Smooth muscle cell (in vitro differentiated cells): ENCODE measurements at regions not wholly inside any gene's neighbourhood (a gene's known extent, or its start where the extent isn't known, plus 50 kb on each side); places are given as distances from the start of the nearest gene placed in this dataset.

Source experiments
- DNase-seq: peaks from one replicate; lab custom pipeline; 2025; ENCODE audit not compliant: unreplicated experiment; lab: John Stamatoyannopoulos, UW
- H2AFZ ChIP-seq: fragments of 200-600 bp; sonication (generic); 2 replicates; pipeline ENCODE4 v1.6.0; 2016; ENCODE audit warnings: antibody characterized with exemption, low read depth, mild to moderate bottlenecking
- H3F3A ChIP-seq: fragments of 200-600 bp; sonication (generic); 2 replicates; pipeline ENCODE4 v1.6.0; 2017; ENCODE audit warnings: antibody characterized with exemption, low read depth
- H3K27ac ChIP-seq: fragments of 200-600 bp; sonication (generic); 2 replicates; pipeline ENCODE4 v1.5.1; 2016; ENCODE audit warnings: low read depth, mild to moderate bottlenecking
- H3K27me3 ChIP-seq: fragments of 200-600 bp; sonication (generic); 2 replicates; pipeline ENCODE4 v1.6.1; 2016; ENCODE audit warnings: low read depth, mild to moderate bottlenecking
- H3K36me3 ChIP-seq: fragments of 200-600 bp; sonication (generic); 2 replicates; pipeline ENCODE4 v1.5.1; 2016; ENCODE audit warnings: low read depth
- H3K4me1 ChIP-seq: fragments of 200-600 bp; sonication (generic); 2 replicates; pipeline ENCODE4 v1.5.1; 2016; ENCODE audit warnings: low read depth
- H3K4me2 ChIP-seq: fragments of 200-600 bp; sonication (generic); 2 replicates; pipeline ENCODE4 v1.6.0; 2016; ENCODE audit warnings: mild to moderate bottlenecking
- H3K4me3 ChIP-seq: fragments of 200-600 bp; sonication (generic); 2 replicates; pipeline ENCODE4 v1.5.1; 2016; ENCODE audit warnings: mild to moderate bottlenecking
- H3K79me2 ChIP-seq: fragments of 200-600 bp; sonication (generic); 2 replicates; pipeline ENCODE4 v1.6.0; 2016; ENCODE audit warnings: low read depth, mild to moderate bottlenecking
- H3K9ac ChIP-seq: fragments of 200-600 bp; sonication (generic); 2 replicates; pipeline ENCODE4 v1.6.0; 2016; ENCODE audit warnings: low read depth
- H3K9me3 ChIP-seq: fragments of 200-600 bp; sonication (generic); replicated peaks from 2 replicates; pipeline ENCODE4 v1.5.1; 2016; ENCODE audit warnings: low read depth
- H4K20me1 ChIP-seq: fragments of 200-600 bp; sonication (generic); 2 replicates; pipeline ENCODE4 v1.6.0; 2016; ENCODE audit warnings: low read depth
- WGBS: methylation state at CpG from one replicate; pipeline ENCODE4 v1.1.7; 2016; ENCODE audit warnings: low lambda C conversion rate; 5-methylcytosine and 5-hydroxymethylcytosine counted together
- TF ChIP-seq, protein P1 (sequence below): fragments of 200-600 bp; sonication (generic); IDR thresholded peaks from 2 replicates; pipeline ENCODE4 v1.5.1; 2017; ENCODE audit warnings: borderline replicate concordance, mild to moderate bottlenecking, antibody characterized with exemption; ENCODE audit not compliant: insufficient read depth, poor library complexity, severe bottlenecking

DNA sequence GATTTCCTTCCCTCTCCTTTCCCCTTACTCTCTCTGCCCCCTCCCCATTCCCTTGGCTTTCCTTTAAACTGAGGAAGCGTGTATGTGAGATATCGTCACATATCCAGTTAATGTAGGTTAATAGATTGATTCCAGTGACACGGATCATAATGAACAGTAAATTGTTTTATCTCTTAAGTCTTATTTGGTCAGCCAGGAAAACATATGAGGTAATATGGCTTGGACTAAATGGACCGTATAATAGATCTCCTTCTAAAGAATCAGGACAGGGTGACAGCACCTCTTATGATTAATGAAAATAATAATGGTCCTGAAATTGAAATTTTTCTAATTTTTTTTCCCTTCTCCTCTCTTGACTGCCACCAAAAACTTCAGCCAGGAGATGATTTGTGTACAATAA is 779.8 kb upstream of the NR2F2 start:
- no peaks in the 10 kb centered on the region for H3F3A ChIP-seq
- WGBS: 85% methylated on average over 4 of the region's 4 CpGs
- H3K27ac ChIP-seq: no peak overlapping the region
- H3K4me2 ChIP-seq: no peak overlapping the region
- H3K36me3 ChIP-seq: no peaks in the 10 kb centered on the region
- H3K4me1 ChIP-seq: no peaks in the 10 kb centered on the region
- no peaks in the 10 kb centered on the region for H3K79me2 ChIP-seq
- H4K20me1 ChIP-seq: no peaks in the 10 kb centered on the region
- no peaks in the 10 kb centered on the region for H3K27me3 ChIP-seq
- no peak for DNase-seq
- no peak overlapping the region for H2AFZ ChIP-seq
- H3K4me3 ChIP-seq: no peak overlapping the region
- H3K9me3 ChIP-seq: no peaks in the 10 kb centered on the region
- TF ChIP-seq, protein P1, sequence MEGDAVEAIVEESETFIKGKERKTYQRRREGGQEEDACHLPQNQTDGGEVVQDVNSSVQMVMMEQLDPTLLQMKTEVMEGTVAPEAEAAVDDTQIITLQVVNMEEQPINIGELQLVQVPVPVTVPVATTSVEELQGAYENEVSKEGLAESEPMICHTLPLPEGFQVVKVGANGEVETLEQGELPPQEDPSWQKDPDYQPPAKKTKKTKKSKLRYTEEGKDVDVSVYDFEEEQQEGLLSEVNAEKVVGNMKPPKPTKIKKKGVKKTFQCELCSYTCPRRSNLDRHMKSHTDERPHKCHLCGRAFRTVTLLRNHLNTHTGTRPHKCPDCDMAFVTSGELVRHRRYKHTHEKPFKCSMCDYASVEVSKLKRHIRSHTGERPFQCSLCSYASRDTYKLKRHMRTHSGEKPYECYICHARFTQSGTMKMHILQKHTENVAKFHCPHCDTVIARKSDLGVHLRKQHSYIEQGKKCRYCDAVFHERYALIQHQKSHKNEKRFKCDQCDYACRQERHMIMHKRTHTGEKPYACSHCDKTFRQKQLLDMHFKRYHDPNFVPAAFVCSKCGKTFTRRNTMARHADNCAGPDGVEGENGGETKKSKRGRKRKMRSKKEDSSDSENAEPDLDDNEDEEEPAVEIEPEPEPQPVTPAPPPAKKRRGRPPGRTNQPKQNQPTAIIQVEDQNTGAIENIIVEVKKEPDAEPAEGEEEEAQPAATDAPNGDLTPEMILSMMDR: no peak
- no peak overlapping the region for H3K9ac ChIP-seq

DNA sequence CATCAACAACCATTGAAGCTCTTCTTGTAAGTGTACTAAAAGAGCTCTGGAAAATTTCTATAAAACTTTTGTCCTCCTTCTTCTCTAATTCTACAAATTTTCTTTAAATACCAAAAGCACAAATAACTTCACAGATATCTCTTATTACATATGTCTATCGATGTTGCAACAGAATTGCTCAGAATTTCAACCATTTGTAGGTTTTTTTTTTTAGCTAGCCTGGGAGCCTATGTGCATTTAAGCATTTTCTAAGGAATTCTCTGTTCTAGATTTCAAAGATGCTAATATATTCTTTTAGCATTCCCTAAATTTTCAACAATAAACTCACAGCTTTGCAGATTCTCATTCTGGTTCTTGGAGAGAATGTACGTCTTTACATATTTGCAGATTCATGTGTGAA is 774.3 kb upstream of the NR2F2 start:
- Histone ChIP-seq H3K4me1 (peaks cover 14% of the 10 kb centered on the region), H2AFZ (peak overlapping the region; percentile 32), H3K79me2 (no peaks in the 10 kb centered on the region), H3K27me3 (no peaks in the 10 kb centered on the region), H3K36me3 (no peaks in the 10 kb centered on the region), H3K4me2 (peak overlapping the region; percentile 78), H3K9me3 (no peaks in the 10 kb centered on the region), H3K4me3 (no peak overlapping the region), H3K9ac (no peak overlapping the region), H3F3A (peaks cover 6% of the 10 kb centered on the region), H4K20me1 (no peaks in the 10 kb centered on the region), H3K27ac (peak overlapping the region; percentile 90)
- TF ChIP-seq, protein P1: no peak
- 75% methylated on average over 2 of the region's 2 CpGs for WGBS
- DNase-seq: no peak

DNA sequence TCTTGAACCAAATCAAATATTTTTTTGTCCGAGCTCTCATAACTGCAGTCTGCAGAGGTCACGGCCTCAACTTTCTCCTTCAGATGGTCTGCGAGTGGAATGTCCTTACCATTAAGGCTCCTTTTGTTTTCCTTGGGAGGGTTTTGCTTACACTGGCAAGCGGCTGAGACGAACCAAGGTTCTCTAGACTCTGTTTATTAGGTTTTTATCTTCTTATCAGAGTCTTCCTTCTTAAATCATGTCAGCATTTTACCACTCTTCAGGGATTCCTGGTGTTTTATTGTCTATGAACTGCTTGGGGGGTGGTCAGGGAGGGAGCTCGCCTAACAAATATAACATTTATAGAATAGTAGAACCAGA is 773.7 kb upstream of the NR2F2 start:
- no peak for DNase-seq
- WGBS: 28% methylated on average over 6 of the region's 6 CpGs
- H3K36me3 ChIP-seq: no peaks in the 10 kb centered on the region
- peak overlapping the region; percentile 75 for H2AFZ ChIP-seq
- peak overlapping the region; percentile 4 for H3K4me3 ChIP-seq
- H3K4me2 ChIP-seq: peak overlapping the region; percentile 78
- TF ChIP-seq, protein P1: no peak
- no peaks in the 10 kb centered on the region for H3K9me3 ChIP-seq
- H3K9ac ChIP-seq: peak overlapping the region; percentile 69
- H4K20me1 ChIP-seq: no peaks in the 10 kb centered on the region
- H3F3A ChIP-seq: peaks cover 6% of the 10 kb centered on the region
- H3K4me1 ChIP-seq: peaks cover 14% of the 10 kb centered on the region
- no peaks in the 10 kb centered on the region for H3K79me2 ChIP-seq
- no peaks in the 10 kb centered on the region for H3K27me3 ChIP-seq
- peak overlapping the region; percentile 90 for H3K27ac ChIP-seq

DNA sequence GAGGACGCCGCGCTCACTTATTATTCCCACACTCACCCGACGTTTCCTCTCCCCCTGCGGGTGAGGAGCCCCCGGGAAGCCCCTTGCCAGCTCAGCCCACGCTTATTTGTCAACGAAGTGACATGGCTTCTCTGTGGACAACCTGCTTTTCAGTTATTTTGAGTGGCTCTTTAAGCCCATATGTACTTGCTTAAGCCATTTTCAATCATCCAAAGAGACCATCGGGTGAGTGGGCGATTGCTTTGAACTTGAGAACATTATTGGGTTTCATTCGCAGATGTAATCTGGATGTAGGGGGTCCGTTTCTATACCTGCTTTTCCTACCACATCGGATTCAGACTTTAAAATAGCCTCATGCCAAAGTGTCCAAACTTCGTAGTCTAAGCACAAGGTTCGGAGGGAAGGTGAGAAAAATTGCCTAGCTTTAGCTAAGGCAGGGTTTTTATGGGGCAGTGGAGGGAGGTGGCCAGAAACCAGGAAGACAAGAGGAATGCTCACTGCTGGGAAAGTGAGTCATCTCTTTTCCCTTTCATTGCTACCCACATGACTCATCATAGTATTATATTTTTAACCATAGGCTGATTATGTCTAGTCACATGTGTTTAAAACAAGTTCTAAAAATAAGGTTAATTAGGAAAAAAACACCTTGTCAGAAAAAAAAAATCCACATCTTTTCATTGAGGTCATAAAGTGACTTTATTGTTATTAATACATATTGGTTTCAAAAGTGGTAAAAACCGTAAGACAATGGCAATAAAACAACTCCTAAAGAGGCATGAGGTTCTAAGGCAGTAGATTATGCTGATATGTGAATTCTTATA is 773.1 kb upstream of the NR2F2 start:
- Histone ChIP-seq H3K9ac (peak overlapping the region; percentile 72), H3F3A (peaks cover 6% of the 10 kb centered on the region), H3K4me1 (peaks cover 14% of the 10 kb centered on the region), H2AFZ (peak overlapping the region; percentile 75), H3K27me3 (no peaks in the 10 kb centered on the region), H3K36me3 (no peaks in the 10 kb centered on the region), H3K4me2 (peak overlapping the region; percentile 78), H3K79me2 (no peaks in the 10 kb centered on the region), H4K20me1 (no peaks in the 10 kb centered on the region), H3K9me3 (no peaks in the 10 kb centered on the region), H3K27ac (peak overlapping the region; percentile 90), H3K4me3 (peak overlapping the region; percentile 4)
- DNase-seq: no peak
- TF ChIP-seq, protein P1: no peak
- 42% methylated on average over 17 of the region's 17 CpGs for WGBS
